Retinal pigment epithelial cell (primary cell): ENCODE measurements at regions not wholly inside any gene's neighbourhood (a gene's known extent, or its start where the extent isn't known, plus 50 kb on each side); places are given as distances from the start of the nearest gene placed in this dataset.

ENCODE experiments used
- DNase-seq: peaks from one replicate; pipeline ENCODE4 v3.0.0-alpha.2; 2010; ENCODE audit warnings: low read depth
- H3K4me3 ChIP-seq: 2 replicates; pipeline ENCODE4 v1.5.1; 2011; ENCODE audit warnings: mild to moderate bottlenecking, low read length, control low read depth, moderate library complexity
- CTCF ChIP-seq: conservative IDR thresholded peaks from 2 replicates; pipeline ENCODE4 v1.5.1; 2011; ENCODE audit warnings: low read depth, low read length, control low read depth, inconsistent platforms

- no peak for DNase-seq
- TF ChIP-seq CTCF, result no peak
- no peak overlapping the region for H3K4me3 ChIP-seq
These were observed 112.1 kb downstream of the CENPF start for GRCh38 chr1:214715126-214715525.

GRCh38 chr1:214717351-214717750 is 114.4 kb downstream of the CENPF start:
- TF ChIP-seq CTCF, result no peak
- DNase-seq, result no peak
- no peak overlapping the region for H3K4me3 ChIP-seq

DNA sequence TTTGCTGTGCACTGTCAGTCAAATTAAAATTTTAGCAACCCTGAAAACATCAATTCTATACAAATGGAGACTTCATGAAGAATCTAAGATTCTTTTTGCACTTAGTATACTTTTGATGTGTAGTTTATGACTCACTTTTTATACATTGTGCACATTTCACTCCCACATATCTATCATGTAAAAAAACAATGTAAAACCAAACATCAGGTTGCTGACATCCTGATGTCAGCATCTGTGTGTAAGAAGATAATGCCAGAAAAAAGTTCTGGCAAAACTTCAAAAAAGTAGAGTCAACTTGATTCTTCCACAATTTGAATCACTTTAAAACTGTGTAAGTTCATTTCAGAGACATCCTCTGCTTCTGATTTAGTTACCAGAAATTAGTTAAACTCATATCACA is 115.7 kb downstream of the CENPF start:
- TF ChIP-seq CTCF, result no peak
- DNase-seq, result no peak
- H3K4me3 ChIP-seq, result no peak overlapping the region

GRCh38 chr1:214719207-214719606 is 116.2 kb downstream of the CENPF start:
- no peak overlapping the region for H3K4me3 ChIP-seq
- no peak for DNase-seq
- TF ChIP-seq CTCF, result peak; percentile 34

DNA sequence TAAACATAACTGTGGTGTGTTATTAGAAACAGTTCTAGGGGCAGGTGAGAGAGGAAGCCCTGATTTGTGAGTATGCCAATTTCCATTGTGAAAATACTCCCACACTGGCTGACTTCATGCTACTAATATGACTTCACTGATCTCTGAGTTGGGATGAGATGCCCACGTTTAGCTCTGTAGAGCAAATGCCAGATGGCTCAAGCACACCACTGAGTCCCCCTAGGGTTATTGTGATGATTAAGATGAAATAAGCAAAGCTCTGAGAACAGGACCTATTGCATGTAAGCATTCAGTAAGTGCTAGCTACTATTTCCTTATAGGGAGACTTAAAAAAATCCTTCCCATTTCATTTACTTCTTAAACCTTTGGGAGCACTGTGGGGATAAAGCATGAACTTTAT is 117.6 kb downstream of the CENPF start:
- TF ChIP-seq CTCF, result no peak
- no peak overlapping the region for H3K4me3 ChIP-seq
- no peak for DNase-seq

DNA sequence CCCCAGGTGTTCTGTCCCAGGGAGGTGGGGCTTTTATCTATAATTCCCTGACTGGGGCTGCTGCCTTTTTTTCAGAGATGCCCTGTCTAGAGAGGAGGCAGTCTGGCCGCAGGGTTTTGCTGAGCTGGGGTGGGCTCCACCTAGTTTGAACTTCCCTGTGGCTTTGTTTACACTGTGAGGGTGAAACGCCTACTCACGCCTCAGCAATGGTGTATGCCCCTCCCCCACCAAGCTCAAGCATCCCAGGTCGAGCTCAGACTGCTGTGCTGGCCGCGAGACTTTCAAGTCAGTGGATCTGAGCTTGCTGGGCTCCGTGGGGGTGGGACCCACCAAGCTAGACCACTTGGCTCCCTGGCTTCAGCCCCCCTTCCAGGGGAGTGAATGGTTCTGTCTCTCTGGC is 124.3 kb downstream of the CENPF start:
- DNase-seq, result no peak
- no peak for TF ChIP-seq CTCF
- H3K4me3 ChIP-seq, result no peak overlapping the region

DNA sequence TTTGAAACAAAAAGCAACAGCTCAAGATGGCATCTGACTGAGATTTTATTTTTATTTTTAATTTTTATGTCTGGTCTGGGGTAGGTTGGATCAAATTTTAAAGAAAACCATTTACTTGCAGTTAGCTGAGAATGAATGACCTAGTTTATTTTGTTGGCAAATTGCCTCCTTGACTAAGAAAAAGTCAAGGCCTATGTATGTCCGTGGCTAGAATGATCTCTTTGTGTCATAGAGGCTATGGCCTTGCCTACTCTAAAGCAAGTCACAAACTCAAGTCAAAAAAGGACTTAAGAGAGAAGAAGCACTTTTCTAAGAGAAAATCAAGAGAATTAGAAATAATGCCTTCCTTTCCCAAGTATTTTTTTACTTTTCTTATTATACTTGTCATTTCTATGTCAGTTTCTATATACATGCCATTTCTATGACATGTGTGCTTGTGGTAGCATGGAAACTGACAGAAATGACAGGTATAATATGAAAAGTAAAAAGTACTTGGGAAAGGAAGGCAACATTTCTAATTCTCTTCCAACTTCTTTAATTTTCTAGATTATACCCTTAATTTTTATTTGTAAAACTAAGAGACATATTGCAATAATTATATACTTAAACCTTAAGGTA is 136.7 kb downstream of the CENPF start:
- no peak for TF ChIP-seq CTCF
- DNase-seq, result no peak
- H3K4me3 ChIP-seq, result no peak overlapping the region
